CD4-positive, alpha-beta memory T cell (primary cell): ENCODE measurements at regions not wholly inside any gene's neighbourhood (a gene's known extent, or its start where the extent isn't known, plus 50 kb on each side); places are given as distances from the start of the nearest gene placed in this dataset.

ENCODE experiments used
- CTCF ChIA-PET: fragments of 350-600 bp; sonication (Branson Sonifier 250); formaldehyde crosslinking; loops from one replicate; lab custom pipeline; 2021; ENCODE audit warnings: inconsistent platforms; ENCODE audit not compliant: partially characterized antibody; lab: Charles Lee
- POLR2A ChIA-PET: fragments of 350-600 bp; sonication (Branson Sonifier 250); formaldehyde crosslinking; loops from one replicate; lab custom pipeline; 2021; ENCODE audit not compliant: partially characterized antibody; lab: Charles Lee
- DNase-seq, 5 donors: peaks; one replicate each; pipeline versions ENCODE4 v3.0.0 to v3.0.0-alpha.2; 2020 to 2022; ENCODE audit warnings: mixed read lengths in 1 of 5
- H3K27ac ChIP-seq: one replicate; pipeline ENCODE4 v1.7.0; 2013; ENCODE audit warnings: low read depth, low read length
- H3K27me3 ChIP-seq: 2 replicates; pipeline ENCODE4 v1.7.0; 2013; ENCODE audit warnings: mild to moderate bottlenecking, low read length, moderate library complexity; ENCODE audit not compliant: insufficient read depth
- H3K36me3 ChIP-seq: 2 replicates; pipeline ENCODE4 v1.7.0; 2013; ENCODE audit warnings: mild to moderate bottlenecking, low read length, moderate library complexity; ENCODE audit not compliant: insufficient read depth
- H3K4me1 ChIP-seq: 2 replicates; pipeline ENCODE4 v1.7.0; 2013; ENCODE audit warnings: mild to moderate bottlenecking, low read length, moderate library complexity; ENCODE audit not compliant: insufficient read depth
- H3K4me3 ChIP-seq, 2 donors: one replicate each; pipeline ENCODE4 v1.7.0; 2013; ENCODE audit warnings: low read length in 2 of 2, mild to moderate bottlenecking in 1 of 2
- H3K9me3 ChIP-seq, 2 donors: one replicate each; pipeline ENCODE4 v1.7.0; 2013; ENCODE audit warnings: low read length in 2 of 2, control low read depth in 1 of 2; ENCODE audit not compliant: control insufficient read depth in 1 of 2
- H3K27ac Mint-ChIP-seq, 7 donors: one replicate each; pipeline ENCODE4 v1.8.0; 2020 to 2021; ENCODE audit warnings: mixed read lengths in 7 of 7, mild to moderate bottlenecking in 6 of 7, inconsistent platforms in 3 of 7, moderate library complexity in 3 of 7
- H3K27me3 Mint-ChIP-seq, 2 donors: one replicate each; pipeline ENCODE4 v1.8.0; 2020 to 2021; ENCODE audit warnings: mixed read lengths in 2 of 2
- H3K36me3 Mint-ChIP-seq, 2 donors: one replicate each; pipeline ENCODE4 v1.8.0; 2020 to 2021; ENCODE audit warnings: mixed read lengths in 2 of 2, inconsistent platforms in 1 of 2, mild to moderate bottlenecking in 1 of 2
- H3K4me1 Mint-ChIP-seq, 4 donors: one replicate each; pipeline ENCODE4 v1.8.0; 2020 to 2021; ENCODE audit warnings: mixed read lengths in 4 of 4, mild to moderate bottlenecking in 1 of 4
- H3K4me3 Mint-ChIP-seq, 8 donors: one replicate each; pipeline ENCODE4 v1.8.0; 2020 to 2021; ENCODE audit warnings: mixed read lengths in 8 of 8, mild to moderate bottlenecking in 7 of 8, moderate library complexity in 6 of 8, inconsistent platforms in 3 of 8
- H3K9me3 Mint-ChIP-seq, 8 donors: one replicate each; pipeline ENCODE4 v1.8.0; 2020 to 2021; ENCODE audit warnings: mixed read lengths in 8 of 8, mild to moderate bottlenecking in 5 of 8, inconsistent platforms in 3 of 8, moderate library complexity in 1 of 8
- intact Hi-C: fragments of 100-400 bp; cut with micrococcal nuclease; formaldehyde crosslinking; loops from one replicate; pipeline ENCODE4 v1.15.1; 2023

- H3K36me3 ChIP-seq: no peaks in the 10 kb centered on the region
- H3K27ac ChIP-seq: no peak overlapping the region
- no peak overlapping the region for H3K27ac Mint-ChIP-seq
- intact Hi-C loops: no loop called here
- H3K4me1 Mint-ChIP-seq: no peaks in the 10 kb centered on the region
- no peak overlapping the region for H3K4me3 Mint-ChIP-seq
- no peak for DNase-seq
- H3K9me3 Mint-ChIP-seq: peaks cover 0 to 2% (median 0%) of the 10 kb centered on the region in 8 donors
- no peaks in the 10 kb centered on the region for H3K27me3 Mint-ChIP-seq
- no peaks in the 10 kb centered on the region for H3K27me3 ChIP-seq
- H3K4me1 ChIP-seq: no peaks in the 10 kb centered on the region
- ChIA-PET POLR2A (no interaction called here), CTCF (no interaction called here)
- H3K4me3 ChIP-seq: no peak overlapping the region
- H3K9me3 ChIP-seq: no peaks in the 10 kb centered on the region
- H3K36me3 Mint-ChIP-seq: no peaks in the 10 kb centered on the region
These were observed 341.9 kb downstream of the RAB28 start for GRCh38 chr4:13142191-13142590.

GRCh38 chr4:13137390-13137789, 346.8 kb downstream of the RAB28 start:
- ChIA-PET POLR2A (no interaction called here), CTCF (no interaction called here)
- no peaks in the 10 kb centered on the region for H3K27me3 Mint-ChIP-seq

GRCh38 chr4:13133700-13134099, 350.4 kb downstream of the RAB28 start:
- Mint-ChIP-seq H3K36me3 (peaks cover 0 to 4% of the 10 kb centered on the region in 2 donors), H3K4me1 (no peaks in the 10 kb centered on the region), H3K9me3 (peaks cover 0 to 14% (median 3%) of the 10 kb centered on the region in 8 donors), H3K27me3 (no peaks in the 10 kb centered on the region), H3K27ac (no peak overlapping the region), H3K4me3 (no peak overlapping the region)
- DNase-seq: no peak
- Histone ChIP-seq H3K9me3 (no peaks in the 10 kb centered on the region), H3K27ac (no peak overlapping the region), H3K36me3 (no peaks in the 10 kb centered on the region), H3K4me3 (no peak overlapping the region), H3K27me3 (no peaks in the 10 kb centered on the region), H3K4me1 (no peaks in the 10 kb centered on the region)
- ChIA-PET CTCF (no interaction called here), POLR2A (no interaction called here)
- intact Hi-C loops: no loop called here

More at GRCh38 chr4:13137390-13137789, 346.8 kb downstream of the RAB28 start:
- no peak for DNase-seq
- intact Hi-C loops: no loop called here
- Mint-ChIP-seq H3K9me3 (peaks cover 0 to 7% (median 1%) of the 10 kb centered on the region in 8 donors), H3K36me3 (peaks cover 0 to 4% of the 10 kb centered on the region in 2 donors), H3K27ac (no peak overlapping the region), H3K4me3 (no peak overlapping the region), H3K4me1 (no peaks in the 10 kb centered on the region)
- Histone ChIP-seq H3K36me3 (no peaks in the 10 kb centered on the region), H3K27ac (no peak overlapping the region), H3K27me3 (no peaks in the 10 kb centered on the region), H3K4me3 (no peak overlapping the region), H3K4me1 (no peaks in the 10 kb centered on the region), H3K9me3 (no peaks in the 10 kb centered on the region)

DNA sequence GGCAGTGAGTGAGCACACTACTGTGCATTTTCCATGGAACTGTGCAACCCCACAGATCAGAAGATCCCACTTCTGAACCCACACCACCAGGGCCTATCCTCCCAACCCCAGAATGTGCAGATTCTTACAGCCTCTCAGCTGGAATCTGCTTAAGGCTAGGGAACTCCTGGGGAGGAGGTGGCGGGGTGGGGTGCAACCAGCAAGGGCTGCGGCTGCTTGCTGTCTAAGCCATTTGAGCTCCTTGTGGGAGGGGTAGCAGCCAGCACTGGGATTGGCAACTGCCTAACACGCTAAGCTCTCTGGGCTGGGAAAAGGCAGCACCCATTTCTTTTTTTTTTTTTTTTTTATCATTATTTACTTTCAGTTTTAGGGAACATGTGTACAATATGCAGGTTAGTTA, 353.3 kb downstream of the RAB28 start:
- Mint-ChIP-seq H3K4me3 (no peak overlapping the region), H3K27me3 (no peaks in the 10 kb centered on the region), H3K36me3 (peaks cover 0 to 4% of the 10 kb centered on the region in 2 donors), H3K27ac (no peak overlapping the region), H3K4me1 (no peaks in the 10 kb centered on the region), H3K9me3 (peaks cover 0 to 14% (median 4%) of the 10 kb centered on the region in 8 donors)
- no peaks in the 10 kb centered on the region for H3K27me3 ChIP-seq
- no peak overlapping the region for H3K4me3 ChIP-seq
- H3K27ac ChIP-seq: no peak overlapping the region
- ChIA-PET CTCF (no interaction called here), POLR2A (no interaction called here)
- no peaks in the 10 kb centered on the region for H3K36me3 ChIP-seq
- H3K4me1 ChIP-seq: no peaks in the 10 kb centered on the region
- intact Hi-C loops: no loop called here
- no peaks in the 10 kb centered on the region for H3K9me3 ChIP-seq
- no peak for DNase-seq

GRCh38 chr4:13129095-13129494, 355.0 kb downstream of the RAB28 start:
- Mint-ChIP-seq H3K9me3 (peaks cover 0 to 9% (median 4%) of the 10 kb centered on the region in 8 donors), H3K4me3 (no peak overlapping the region), H3K27me3 (peaks cover 0 to 2% of the 10 kb centered on the region in 2 donors), H3K36me3 (no peaks in the 10 kb centered on the region), H3K4me1 (no peaks in the 10 kb centered on the region), H3K27ac (no peak overlapping the region)
- POLR2A ChIA-PET: no interaction called here
- Histone ChIP-seq H3K27me3 (no peaks in the 10 kb centered on the region), H3K9me3 (no peaks in the 10 kb centered on the region), H3K4me1 (no peaks in the 10 kb centered on the region), H3K27ac (no peak overlapping the region), H3K36me3 (no peaks in the 10 kb centered on the region), H3K4me3 (no peak overlapping the region)
- intact Hi-C loops: no loop called here
- CTCF ChIA-PET: no interaction called here
- DNase-seq: no peak

DNA sequence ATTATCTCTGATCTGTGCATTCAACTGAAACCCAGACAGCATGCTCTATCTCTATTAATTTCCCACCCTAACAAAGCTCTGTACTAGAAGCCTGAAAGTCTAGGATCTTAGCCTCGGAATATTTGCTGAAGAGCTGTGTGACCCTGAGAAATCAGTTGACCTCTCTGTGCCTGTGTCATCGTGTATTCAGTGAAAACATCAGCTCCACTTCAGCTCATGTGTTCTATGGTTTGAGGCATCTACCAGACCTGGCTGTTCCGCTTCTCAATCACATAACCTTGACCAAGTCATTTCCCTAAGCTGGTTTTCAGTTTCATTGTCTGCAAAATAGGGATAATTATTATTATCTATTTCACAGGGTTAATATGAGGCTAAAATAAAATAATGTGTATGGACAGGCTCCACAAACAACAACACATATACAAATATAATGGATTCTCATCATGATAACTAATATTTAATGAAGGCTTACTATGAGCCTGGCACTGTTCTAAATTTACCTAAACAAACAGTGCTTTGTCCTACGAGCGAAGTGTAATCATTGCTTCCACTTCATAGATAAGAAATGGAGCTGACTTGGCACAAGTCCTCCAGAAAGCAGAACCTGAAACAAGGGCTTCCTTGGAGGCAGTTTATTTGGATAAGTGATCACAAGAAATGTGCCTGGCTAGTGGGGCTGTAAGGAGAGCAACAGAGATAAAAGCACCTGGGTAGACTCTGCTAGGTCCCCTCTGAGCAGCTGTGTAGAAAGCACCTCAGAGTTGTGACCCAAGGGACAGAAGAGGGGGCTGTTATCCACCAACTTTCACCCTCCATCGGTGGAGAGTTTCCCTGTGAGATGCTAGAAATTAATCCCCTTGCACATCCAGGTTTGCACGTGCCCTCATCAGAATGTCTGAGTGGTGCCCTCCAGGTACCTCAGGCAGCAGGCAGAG, 356.9 kb downstream of the RAB28 start:
- H3K4me1 ChIP-seq: no peaks in the 10 kb centered on the region
- ChIA-PET CTCF (interaction anchor here (0.8 to 1.3 kb wide), 2 partner anchors 9 to 12 kb away, joined by 3 to 4 read pairs; no protein-coding TSS in a partner anchor), POLR2A (no interaction called here)
- H3K9me3 ChIP-seq: no peaks in the 10 kb centered on the region
- Mint-ChIP-seq H3K27me3 (peaks cover 0 to 2% of the 10 kb centered on the region in 2 donors), H3K9me3 (peaks cover 0 to 7% (median 4%) of the 10 kb centered on the region in 8 donors), H3K4me1 (no peaks in the 10 kb centered on the region), H3K4me3 (no peak overlapping the region), H3K36me3 (no peaks in the 10 kb centered on the region), H3K27ac (peak overlapping the region in 1 of 7 donors; percentile 18)
- no peaks in the 10 kb centered on the region for H3K36me3 ChIP-seq
- DNase-seq: no peak
- H3K4me3 ChIP-seq: no peak overlapping the region
- H3K27me3 ChIP-seq: no peaks in the 10 kb centered on the region
- no peak overlapping the region for H3K27ac ChIP-seq
- intact Hi-C loops: no loop called here

- ChIA-PET CTCF (interaction anchor here (0.6 to 1.0 kb wide), 2 partner anchors 8 to 1789 kb away, joined by 3 read pairs; no protein-coding TSS in a partner anchor), POLR2A (no interaction called here)
- H3K27me3 ChIP-seq: no peaks in the 10 kb centered on the region
- H3K36me3 ChIP-seq: no peaks in the 10 kb centered on the region
- Mint-ChIP-seq H3K4me3 (no peak overlapping the region), H3K27me3 (no peaks in the 10 kb centered on the region), H3K36me3 (no peaks in the 10 kb centered on the region), H3K4me1 (no peaks in the 10 kb centered on the region), H3K27ac (no peak overlapping the region), H3K9me3 (peaks cover 0 to 12% (median 3%) of the 10 kb centered on the region in 8 donors)
- no peaks in the 10 kb centered on the region for H3K4me1 ChIP-seq
- H3K27ac ChIP-seq: no peak overlapping the region
- H3K4me3 ChIP-seq: no peak overlapping the region
- intact Hi-C loops: no loop called here
- no peaks in the 10 kb centered on the region for H3K9me3 ChIP-seq
- no peak for DNase-seq
These were observed 365.5 kb downstream of the RAB28 start for GRCh38 chr4:13118633-13119032.
